HG02870 (cell line): ENCODE measurements at regions not wholly inside any gene's neighbourhood (a gene's known extent, or its start where the extent isn't known, plus 50 kb on each side); places are given as distances from the start of the nearest gene placed in this dataset.
"Not testable (repeated sequence)": the region's sequence is repeated elsewhere in the genome, so short reads cannot be mapped to it uniquely, and the experiment has no call there.

Experiments
- ATAC-seq: cut with Tn5 transposase; IDR thresholded peaks from one replicate; pipeline ENCODE4 v1.9.1; 2021; ENCODE audit warnings: mild to moderate bottlenecking, moderate library complexity; ENCODE audit not compliant: unreplicated experiment

- no peak for ATAC-seq
Measured at GRCh38 chr10:29699621-29700020, 64.8 kb upstream of the SVIL start.

- no peak for ATAC-seq
Measured at GRCh38 chr10:29698773-29699490, 64.2 kb upstream of the SVIL start.

GRCh38 chr10:29696581-29696980, 61.8 kb upstream of the SVIL start:
- ATAC-seq = not testable (repeated sequence)

- no peak for ATAC-seq
Measured at GRCh38 chr10:29694121-29694520, 59.4 kb upstream of the SVIL start.

GRCh38 chr10:29692121-29692539, 57.4 kb upstream of the SVIL start:
- ATAC-seq = no peak

- ATAC-seq = no peak
Measured at GRCh38 chr10:29691564-29692072, 56.8 kb upstream of the SVIL start.

GRCh38 chr10:29689001-29689400, 54.2 kb upstream of the SVIL start:
- no peak for ATAC-seq

GRCh38 chr10:29688230-29688661, 53.5 kb upstream of the SVIL start:
- no peak for ATAC-seq

- ATAC-seq = no peak
Measured at GRCh38 chr10:29687421-29688164, 52.8 kb upstream of the SVIL start.

- no peak for ATAC-seq
Measured at GRCh38 chr10:29685506-29685905, 50.7 kb upstream of the SVIL start.
